SK-N-DZ (cell line): ENCODE measurements at regions not wholly inside any gene's neighbourhood (a gene's known extent, or its start where the extent isn't known, plus 50 kb on each side); places are given as distances from the start of the nearest gene placed in this dataset.
"Not testable (repeated sequence)": the region's sequence is repeated elsewhere in the genome, so short reads cannot be mapped to it uniquely, and the experiment has no call there.

Experiments used
- DNase-seq: peaks from one replicate; pipeline ENCODE4 v3.0.0-alpha.2; 2015; ENCODE audit warnings: low spot score

- DNase-seq: no peak
Measured at GRCh38 chr12:75874441-75874840, 157.1 kb downstream of the PHLDA1 start.

- DNase-seq: no peak
Measured at GRCh38 chr12:75872762-75873161, 158.8 kb downstream of the PHLDA1 start.

- no peak for DNase-seq
Measured at GRCh38 chr12:75870878-75871277, 160.7 kb downstream of the PHLDA1 start.

- DNase-seq: no peak
Measured at GRCh38 chr12:75868501-75868900, 163.1 kb downstream of the PHLDA1 start.

GRCh38 chr12:75865315-75865714 lies 166.3 kb downstream of the PHLDA1 start:
- no peak for DNase-seq

- no peak for DNase-seq
Measured at GRCh38 chr12:75864161-75864560, 167.4 kb downstream of the PHLDA1 start.

- no peak for DNase-seq
Measured at GRCh38 chr12:75863533-75863932, 168.0 kb downstream of the PHLDA1 start.

- no peak for DNase-seq
Measured at GRCh38 chr12:75862692-75863471, 168.7 kb downstream of the PHLDA1 start.

GRCh38 chr12:75859868-75860267 lies 171.7 kb downstream of the PHLDA1 start:
- no peak for DNase-seq

GRCh38 chr12:75856235-75856634 lies 175.3 kb downstream of the PHLDA1 start:
- no peak for DNase-seq

GRCh38 chr12:75855360-75855759 lies 176.2 kb downstream of the PHLDA1 start:
- DNase-seq: no peak

GRCh38 chr12:75854681-75855309 lies 176.8 kb downstream of the PHLDA1 start:
- DNase-seq: no peak

- not testable (repeated sequence) for DNase-seq
Measured at GRCh38 chr12:75854137-75854536, 177.4 kb downstream of the PHLDA1 start.

GRCh38 chr12:75853626-75854025 lies 177.9 kb downstream of the PHLDA1 start:
- peak; percentile 24 for DNase-seq

GRCh38 chr12:75852956-75853355 lies 178.6 kb downstream of the PHLDA1 start:
- DNase-seq: no peak

- DNase-seq: no peak
Measured at GRCh38 chr12:75852143-75852542, 179.4 kb downstream of the PHLDA1 start.

GRCh38 chr12:75850721-75851462 lies 180.7 kb downstream of the PHLDA1 start:
- DNase-seq: no peak

- DNase-seq: no peak
Measured at GRCh38 chr12:75848961-75849360, 182.6 kb downstream of the PHLDA1 start.

GRCh38 chr12:75848431-75848925 lies 183.1 kb downstream of the PHLDA1 start:
- DNase-seq: no peak

- DNase-seq: no peak
Measured at GRCh38 chr12:75846102-75846501, 185.5 kb downstream of the PHLDA1 start.

- DNase-seq: no peak
Measured at GRCh38 chr12:75844985-75845384, 186.6 kb downstream of the PHLDA1 start.

GRCh38 chr12:75844049-75844770 lies 187.4 kb downstream of the PHLDA1 start:
- no peak for DNase-seq
